ENCODE measurements at regions not wholly inside any gene's neighbourhood (a gene's known extent, or its start where the extent isn't known, plus 50 kb on each side); places are given as distances from the start of the nearest gene placed in this dataset.

DNA sequence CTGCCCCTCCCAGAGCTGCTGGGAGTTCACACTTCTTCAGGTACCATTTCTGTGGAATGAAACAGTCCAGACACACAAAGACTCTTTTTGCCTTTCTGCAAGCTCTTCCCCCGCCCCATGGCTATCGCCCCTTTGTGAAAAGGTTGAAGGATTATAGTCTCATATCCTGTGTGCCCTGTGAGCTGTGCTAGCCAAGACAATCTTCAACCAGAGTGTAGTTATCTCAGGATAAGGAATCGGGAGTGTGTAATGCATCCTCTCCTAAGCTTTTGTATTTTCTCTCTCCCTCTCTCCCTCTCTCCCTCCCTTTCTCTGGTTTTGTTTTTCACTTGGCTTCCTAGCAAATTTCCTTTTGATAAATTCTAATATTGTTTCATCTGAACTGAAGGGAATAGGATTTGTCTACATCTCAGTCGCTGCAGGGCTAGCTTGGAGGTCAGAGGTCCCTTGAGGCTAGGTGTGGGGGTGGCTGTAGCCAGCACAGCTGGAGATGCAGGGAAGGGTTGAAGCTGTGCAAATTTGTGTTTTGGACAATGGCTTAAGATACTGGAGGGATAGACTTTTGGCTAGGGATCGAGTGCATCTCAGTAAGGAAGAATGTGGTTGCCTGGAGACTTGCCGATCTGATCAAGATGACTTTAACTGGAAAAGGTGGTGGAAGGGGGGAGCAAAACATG lies 74.6 kb upstream of the NALF2 start:
- Histone ChIP-seq H3K27ac (ENCODE audit: low read length) (no peak overlapping the region), H3F3A (ENCODE audit: insufficient read depth, low read length, poor library complexity, severe bottlenecking) (no peaks in the 10 kb centered on the region), H2AFZ (ENCODE audit: low read depth, low read length) (no peak overlapping the region), H3K9me3 (ENCODE audit: low read length) (no peaks in the 10 kb centered on the region), H3K36me3 (ENCODE audit: insufficient read depth, low read length) (no peaks in the 10 kb centered on the region), H3K27me3 (ENCODE audit: insufficient read depth, low read depth, low read length) (no peaks in the 10 kb centered on the region), H3K4me3 (ENCODE audit: low read length) (no peak overlapping the region), H3K79me2 (replicated peaks; ENCODE audit: insufficient read depth, low read length) (no peaks in the 10 kb centered on the region), H3K4me2 (ENCODE audit: low read length) (no peak overlapping the region), H3K9me2 (ENCODE audit: insufficient read depth, low read length) (no peaks in the 10 kb centered on the region), H3K9ac (ENCODE audit: low read length) (no peak overlapping the region), H4K20me1 (ENCODE audit: insufficient read depth) (no peaks in the 10 kb centered on the region)
- no peak for TF ChIP-seq MXI1 (conservative IDR thresholded peaks at IDR 0.05; ENCODE audit: poor library complexity, severe bottlenecking)
- TF ChIP-seq, protein P1, sequence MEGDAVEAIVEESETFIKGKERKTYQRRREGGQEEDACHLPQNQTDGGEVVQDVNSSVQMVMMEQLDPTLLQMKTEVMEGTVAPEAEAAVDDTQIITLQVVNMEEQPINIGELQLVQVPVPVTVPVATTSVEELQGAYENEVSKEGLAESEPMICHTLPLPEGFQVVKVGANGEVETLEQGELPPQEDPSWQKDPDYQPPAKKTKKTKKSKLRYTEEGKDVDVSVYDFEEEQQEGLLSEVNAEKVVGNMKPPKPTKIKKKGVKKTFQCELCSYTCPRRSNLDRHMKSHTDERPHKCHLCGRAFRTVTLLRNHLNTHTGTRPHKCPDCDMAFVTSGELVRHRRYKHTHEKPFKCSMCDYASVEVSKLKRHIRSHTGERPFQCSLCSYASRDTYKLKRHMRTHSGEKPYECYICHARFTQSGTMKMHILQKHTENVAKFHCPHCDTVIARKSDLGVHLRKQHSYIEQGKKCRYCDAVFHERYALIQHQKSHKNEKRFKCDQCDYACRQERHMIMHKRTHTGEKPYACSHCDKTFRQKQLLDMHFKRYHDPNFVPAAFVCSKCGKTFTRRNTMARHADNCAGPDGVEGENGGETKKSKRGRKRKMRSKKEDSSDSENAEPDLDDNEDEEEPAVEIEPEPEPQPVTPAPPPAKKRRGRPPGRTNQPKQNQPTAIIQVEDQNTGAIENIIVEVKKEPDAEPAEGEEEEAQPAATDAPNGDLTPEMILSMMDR (IDR thresholded peaks at IDR 0.05; ENCODE audit: poor library complexity, severe bottlenecking): no peak
- no peak for TF ChIP-seq TAF1 (IDR thresholded peaks at IDR 0.05; ENCODE audit: low read depth)
- no peak for TF ChIP-seq RAD21 (conservative IDR thresholded peaks at IDR 0.05)
- TF ChIP-seq EZH2 (IDR thresholded peaks at IDR 0.05; ENCODE audit: borderline replicate concordance, insufficient read depth, low read length, poor library complexity, severe bottlenecking): no peak

DNA sequence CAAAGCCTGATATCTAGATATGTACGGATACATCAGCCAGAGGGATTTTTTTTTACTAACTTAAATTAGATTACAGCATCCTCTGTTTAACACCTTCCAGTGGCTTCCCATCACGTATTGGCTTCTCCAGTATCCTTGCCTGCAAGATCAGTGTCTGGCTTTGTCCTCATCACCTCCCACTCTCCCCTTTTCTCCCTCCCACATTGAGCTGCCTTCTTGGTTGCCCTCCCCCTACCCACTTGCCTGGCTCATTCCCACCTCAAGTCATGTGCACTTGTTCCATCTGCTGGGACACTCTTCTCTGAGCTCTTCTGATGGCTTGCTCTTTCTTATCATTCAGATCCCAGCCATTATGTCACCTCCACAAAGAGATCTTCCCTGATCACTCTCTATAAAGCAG lies 75.9 kb upstream of the NALF2 start:
- Histone ChIP-seq H3K9me2 (ENCODE audit: insufficient read depth, low read length) (no peaks in the 10 kb centered on the region), H3F3A (ENCODE audit: insufficient read depth, low read length, poor library complexity, severe bottlenecking) (no peaks in the 10 kb centered on the region), H3K79me2 (replicated peaks; ENCODE audit: insufficient read depth, low read length) (no peaks in the 10 kb centered on the region), H3K4me2 (ENCODE audit: low read length) (no peak overlapping the region), H4K20me1 (ENCODE audit: insufficient read depth) (no peaks in the 10 kb centered on the region), H3K9ac (ENCODE audit: low read length) (no peak overlapping the region), H3K27ac (ENCODE audit: low read length) (no peak overlapping the region), H3K9me3 (ENCODE audit: low read length) (no peaks in the 10 kb centered on the region), H3K36me3 (ENCODE audit: insufficient read depth, low read length) (no peaks in the 10 kb centered on the region), H3K4me3 (ENCODE audit: low read length) (no peak overlapping the region), H3K27me3 (ENCODE audit: insufficient read depth, low read depth, low read length) (no peaks in the 10 kb centered on the region), H2AFZ (ENCODE audit: low read depth, low read length) (no peak overlapping the region)
- TF ChIP-seq EP300 (conservative IDR thresholded peaks at IDR 0.05; ENCODE audit: poor library complexity, severe bottlenecking) (no peak), SMC3 (conservative IDR thresholded peaks at IDR 0.05; ENCODE audit: poor library complexity) (no peak), POLR2AphosphoS5 (IDR thresholded peaks at IDR 0.05) (no peak), EZH2 (IDR thresholded peaks at IDR 0.05; ENCODE audit: borderline replicate concordance, insufficient read depth, low read length, poor library complexity, severe bottlenecking) (no peak), RAD21 (conservative IDR thresholded peaks at IDR 0.05) (no peak), MXI1 (conservative IDR thresholded peaks at IDR 0.05; ENCODE audit: poor library complexity, severe bottlenecking) (no peak), TAF1 (IDR thresholded peaks at IDR 0.05; ENCODE audit: low read depth) (no peak)
- TF ChIP-seq, protein P2, sequence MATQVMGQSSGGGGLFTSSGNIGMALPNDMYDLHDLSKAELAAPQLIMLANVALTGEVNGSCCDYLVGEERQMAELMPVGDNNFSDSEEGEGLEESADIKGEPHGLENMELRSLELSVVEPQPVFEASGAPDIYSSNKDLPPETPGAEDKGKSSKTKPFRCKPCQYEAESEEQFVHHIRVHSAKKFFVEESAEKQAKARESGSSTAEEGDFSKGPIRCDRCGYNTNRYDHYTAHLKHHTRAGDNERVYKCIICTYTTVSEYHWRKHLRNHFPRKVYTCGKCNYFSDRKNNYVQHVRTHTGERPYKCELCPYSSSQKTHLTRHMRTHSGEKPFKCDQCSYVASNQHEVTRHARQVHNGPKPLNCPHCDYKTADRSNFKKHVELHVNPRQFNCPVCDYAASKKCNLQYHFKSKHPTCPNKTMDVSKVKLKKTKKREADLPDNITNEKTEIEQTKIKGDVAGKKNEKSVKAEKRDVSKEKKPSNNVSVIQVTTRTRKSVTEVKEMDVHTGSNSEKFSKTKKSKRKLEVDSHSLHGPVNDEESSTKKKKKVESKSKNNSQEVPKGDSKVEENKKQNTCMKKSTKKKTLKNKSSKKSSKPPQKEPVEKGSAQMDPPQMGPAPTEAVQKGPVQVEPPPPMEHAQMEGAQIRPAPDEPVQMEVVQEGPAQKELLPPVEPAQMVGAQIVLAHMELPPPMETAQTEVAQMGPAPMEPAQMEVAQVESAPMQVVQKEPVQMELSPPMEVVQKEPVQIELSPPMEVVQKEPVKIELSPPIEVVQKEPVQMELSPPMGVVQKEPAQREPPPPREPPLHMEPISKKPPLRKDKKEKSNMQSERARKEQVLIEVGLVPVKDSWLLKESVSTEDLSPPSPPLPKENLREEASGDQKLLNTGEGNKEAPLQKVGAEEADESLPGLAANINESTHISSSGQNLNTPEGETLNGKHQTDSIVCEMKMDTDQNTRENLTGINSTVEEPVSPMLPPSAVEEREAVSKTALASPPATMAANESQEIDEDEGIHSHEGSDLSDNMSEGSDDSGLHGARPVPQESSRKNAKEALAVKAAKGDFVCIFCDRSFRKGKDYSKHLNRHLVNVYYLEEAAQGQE (IDR thresholded peaks at IDR 0.05; ENCODE audit: borderline replicate concordance): no peak
- TF ChIP-seq, protein P1 (IDR thresholded peaks at IDR 0.05; ENCODE audit: poor library complexity, severe bottlenecking): no peak
